Epidermal melanocyte (primary cell): ENCODE measurements at regions not wholly inside any gene's neighbourhood (a gene's known extent, or its start where the extent isn't known, plus 50 kb on each side); places are given as distances from the start of the nearest gene placed in this dataset.

Experiments used
- DNase-seq: peaks from one replicate; pipeline ENCODE4 v3.0.0; 2011; ENCODE audit warnings: low spot score; ENCODE audit not compliant: insufficient read length

DNA sequence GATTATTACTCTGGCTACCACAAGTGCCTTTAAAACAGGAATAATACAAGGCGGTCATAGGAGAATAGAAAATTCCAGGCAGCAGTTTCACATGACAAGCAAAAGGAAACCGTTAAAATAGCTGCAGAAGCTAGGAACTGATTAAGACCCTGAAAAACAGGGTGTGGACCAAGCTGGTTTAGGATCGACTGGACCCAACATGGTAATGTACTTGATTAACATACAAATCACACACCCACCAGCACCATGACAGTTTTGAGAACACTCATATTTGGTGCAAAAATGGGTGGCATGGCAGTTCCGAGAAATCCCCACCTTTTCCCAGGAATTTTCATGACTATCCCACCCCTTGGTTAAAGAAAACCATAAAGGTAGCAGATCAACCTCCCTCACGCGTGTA, 51.9 kb upstream of the TMEM163 start:
- no peak for DNase-seq

DNA sequence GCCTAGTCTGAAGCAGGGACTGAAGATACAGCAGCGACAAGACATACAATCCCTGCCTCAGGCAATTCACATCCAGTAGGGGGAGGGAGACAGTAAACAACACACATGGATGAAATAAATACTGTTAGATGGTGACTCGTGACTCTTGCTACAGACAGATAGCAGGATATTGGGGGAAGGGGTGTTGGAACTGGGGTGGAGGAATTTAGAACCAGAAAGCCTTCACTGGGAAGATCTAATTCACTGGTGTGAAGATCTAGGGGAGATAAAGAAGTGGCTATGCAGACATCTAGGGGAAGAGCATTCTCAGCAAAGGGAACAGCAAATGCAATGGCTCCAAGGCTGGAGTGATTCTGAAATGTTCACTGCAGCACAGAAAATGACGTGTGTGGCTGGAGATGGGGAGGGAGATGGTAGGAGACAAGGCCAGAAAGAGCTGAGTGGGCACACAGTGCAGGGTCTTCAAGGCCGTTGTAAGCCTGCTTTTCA, 52.6 kb upstream of the TMEM163 start:
- peak; percentile 33 for DNase-seq

DNA sequence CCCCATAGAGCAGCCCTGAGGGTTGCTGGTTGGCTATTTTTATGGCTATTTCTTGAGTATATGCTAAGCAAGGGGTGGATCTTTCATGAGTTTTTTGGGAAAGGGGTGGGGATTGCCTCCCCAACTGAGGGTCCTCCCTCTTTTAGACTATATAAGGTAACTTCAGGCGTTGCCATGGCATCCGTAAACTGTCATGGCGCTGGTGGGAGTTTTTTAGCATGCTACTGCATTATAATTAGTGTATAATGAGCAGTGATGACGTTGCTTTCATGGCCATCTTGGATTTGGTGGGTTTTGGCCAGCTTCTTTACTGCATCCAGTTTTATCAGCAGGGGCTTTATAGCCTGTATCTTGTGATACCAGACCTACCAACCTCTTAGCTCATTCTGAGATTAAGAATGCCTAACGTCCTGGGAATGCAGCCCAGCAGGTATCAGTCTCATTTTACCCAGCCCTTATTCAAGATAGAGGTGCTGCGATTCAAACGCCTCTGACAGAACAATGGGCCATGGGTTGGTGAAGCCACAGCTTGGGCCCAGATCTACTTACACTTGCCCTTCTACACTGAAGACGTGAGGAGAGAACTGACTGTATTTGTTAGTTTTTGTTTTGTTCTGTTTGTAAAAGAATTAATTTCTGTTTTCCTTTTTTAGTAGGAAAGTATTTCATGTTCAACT, 53.8 kb upstream of the TMEM163 start:
- no peak for DNase-seq

DNA sequence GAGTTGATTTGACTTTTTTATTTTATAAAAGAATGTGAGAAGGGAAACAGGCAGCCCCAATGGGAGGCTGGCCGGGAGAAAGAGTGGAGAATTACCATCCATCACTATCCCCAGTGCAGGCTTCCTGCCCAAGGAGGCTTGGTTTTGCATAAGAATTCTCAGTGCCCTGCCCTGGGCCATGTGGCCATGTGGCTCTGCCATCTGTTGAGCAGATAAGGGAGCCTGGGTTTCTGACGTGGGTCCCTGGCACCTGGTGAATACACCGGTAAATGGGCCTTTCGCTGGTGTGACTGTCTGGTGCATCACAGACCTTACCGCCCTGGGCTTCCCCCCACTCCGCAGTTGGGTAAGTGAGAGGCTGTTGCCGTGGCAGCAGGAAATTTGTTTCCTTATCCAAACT, 54.5 kb upstream of the TMEM163 start:
- no peak for DNase-seq

DNA sequence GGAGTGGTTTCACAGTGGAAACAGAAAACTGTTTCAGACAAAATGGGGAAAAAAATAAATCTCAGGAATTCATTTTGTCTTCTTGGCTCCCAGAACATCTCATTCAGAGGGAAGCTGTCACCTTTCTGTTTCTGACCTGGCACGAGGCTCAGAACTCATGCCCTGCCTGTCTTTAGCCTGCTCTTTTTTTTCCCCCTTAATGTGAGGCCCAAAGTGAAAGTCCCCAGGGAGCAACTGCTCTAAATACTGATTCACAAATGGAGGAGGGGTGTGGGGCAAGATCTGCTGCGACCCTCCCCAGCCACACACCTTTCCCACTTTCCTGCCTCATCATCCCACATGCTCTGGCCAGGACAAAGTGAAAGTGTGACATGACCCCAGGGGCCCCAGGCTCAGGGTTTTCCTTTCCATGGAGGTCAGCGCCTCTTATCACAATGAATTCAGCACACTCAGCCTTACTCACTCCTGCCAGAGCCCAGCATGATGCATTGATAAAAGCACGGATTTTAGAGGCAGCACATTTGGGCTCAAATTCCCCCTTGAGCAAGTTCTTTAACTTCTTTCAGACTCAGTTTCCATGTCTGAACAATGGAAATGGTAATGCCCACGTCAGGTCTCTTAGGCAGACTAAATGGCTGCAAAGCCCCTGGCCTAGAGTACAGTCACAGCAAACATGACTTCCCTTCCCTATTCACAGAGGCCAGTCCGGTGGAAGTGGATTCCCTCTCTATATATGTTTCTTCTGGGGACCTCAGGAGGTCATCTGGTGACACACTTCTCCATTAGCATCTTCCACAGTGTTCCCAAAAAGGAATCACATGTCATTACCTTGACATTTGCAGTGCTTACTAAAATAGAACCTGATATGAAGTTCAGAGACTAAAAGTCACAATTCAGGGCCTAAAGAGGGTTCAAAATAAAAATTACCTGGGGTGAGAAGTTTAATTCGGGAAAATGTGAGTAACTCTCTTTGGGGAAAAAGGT, 55.3 kb upstream of the TMEM163 start:
- DNase-seq = no peak

DNA sequence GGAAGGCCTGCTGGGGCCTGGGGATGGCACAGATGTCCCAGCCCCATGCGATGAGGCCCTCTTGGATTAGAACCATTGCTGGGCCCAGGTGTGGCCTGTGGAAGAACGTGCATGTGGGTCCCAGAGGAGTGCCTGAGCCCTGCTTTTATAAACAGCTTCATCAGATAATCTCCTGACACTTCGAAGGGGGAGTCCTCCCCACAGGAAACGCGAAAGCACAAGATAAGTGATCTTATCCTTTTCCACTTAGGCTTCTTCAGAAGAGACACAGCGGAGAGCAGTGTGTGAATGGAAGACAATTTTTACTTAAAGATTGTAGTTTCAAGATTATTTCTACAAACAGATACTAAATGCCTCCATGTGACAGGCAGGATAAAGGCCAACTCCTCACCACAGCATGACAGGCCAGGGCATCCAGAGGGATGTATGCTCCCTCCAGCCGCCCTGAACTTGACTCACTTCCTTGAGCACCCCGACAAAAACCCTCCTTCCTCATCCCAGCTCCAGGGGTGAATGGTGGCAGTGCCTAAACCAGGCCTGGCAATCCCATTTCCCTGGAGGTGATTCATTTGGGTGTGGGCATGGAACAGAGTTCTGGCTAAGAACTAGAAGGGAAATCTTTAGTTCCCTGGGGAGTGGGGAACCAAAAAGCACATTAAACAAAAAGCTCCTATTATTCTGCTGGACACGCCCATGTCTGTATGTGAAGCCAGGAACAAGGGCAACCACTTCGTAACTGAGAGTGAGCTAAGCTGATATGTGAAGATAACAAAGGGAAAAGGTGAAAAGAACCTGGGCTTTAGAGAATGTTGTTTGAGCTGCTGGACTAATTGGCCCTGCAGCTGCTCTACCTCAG, 56.2 kb upstream of the TMEM163 start:
- DNase-seq = no peak

GRCh38 chr2:134776836-134777235, 58.0 kb upstream of the TMEM163 start:
- no peak for DNase-seq

- no peak for DNase-seq
Measured at GRCh38 chr2:134777593-134777992, 58.8 kb upstream of the TMEM163 start.

DNA sequence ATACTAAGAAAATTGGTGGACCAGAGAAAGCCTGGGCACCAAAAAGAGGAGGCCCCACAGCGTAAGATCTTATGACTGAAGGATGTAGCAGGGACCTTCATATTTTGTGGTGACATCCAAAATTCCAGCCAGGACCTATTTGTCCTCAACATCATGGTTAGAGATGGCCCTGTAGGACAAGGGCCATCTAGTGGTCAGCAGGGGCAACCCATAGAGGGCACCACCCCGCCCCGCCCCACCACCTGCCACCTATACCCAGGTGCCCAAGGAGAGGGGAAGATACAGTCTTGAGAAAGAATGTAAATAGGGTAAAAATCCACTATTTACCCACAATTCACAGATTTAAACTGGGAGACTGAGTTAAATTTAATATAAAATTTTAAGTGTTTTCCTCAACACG, 59.6 kb upstream of the TMEM163 start:
- no peak for DNase-seq

- no peak for DNase-seq
Measured at GRCh38 chr2:134780972-134781371, 57.4 kb upstream of the ACMSD start.

- DNase-seq = no peak
Measured at GRCh38 chr2:134782107-134782506, 56.3 kb upstream of the ACMSD start.

DNA sequence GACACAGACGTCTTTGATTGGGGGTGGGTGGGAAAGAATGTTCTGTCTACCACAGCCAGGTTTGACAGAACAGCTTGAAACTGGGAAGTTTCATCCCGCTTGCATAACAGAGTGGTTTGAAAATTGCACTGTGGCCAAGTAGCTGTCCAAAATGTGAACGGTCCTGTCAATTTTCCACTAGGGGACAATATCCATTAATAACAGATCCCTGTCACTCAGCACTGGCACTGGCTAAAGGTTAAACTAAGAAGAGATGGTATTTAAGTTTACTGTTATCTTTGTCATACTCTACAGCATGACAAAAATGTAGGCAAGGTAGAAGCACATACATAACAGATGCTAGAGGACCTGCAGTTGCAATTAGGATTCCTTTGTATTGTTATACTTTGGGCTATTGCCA, 55.6 kb upstream of the ACMSD start:
- peak; percentile 24 for DNase-seq

GRCh38 chr2:134783912-134784311, 54.5 kb upstream of the ACMSD start:
- DNase-seq = no peak

GRCh38 chr2:134785659-134786430, 52.6 kb upstream of the ACMSD start:
- no peak for DNase-seq

DNA sequence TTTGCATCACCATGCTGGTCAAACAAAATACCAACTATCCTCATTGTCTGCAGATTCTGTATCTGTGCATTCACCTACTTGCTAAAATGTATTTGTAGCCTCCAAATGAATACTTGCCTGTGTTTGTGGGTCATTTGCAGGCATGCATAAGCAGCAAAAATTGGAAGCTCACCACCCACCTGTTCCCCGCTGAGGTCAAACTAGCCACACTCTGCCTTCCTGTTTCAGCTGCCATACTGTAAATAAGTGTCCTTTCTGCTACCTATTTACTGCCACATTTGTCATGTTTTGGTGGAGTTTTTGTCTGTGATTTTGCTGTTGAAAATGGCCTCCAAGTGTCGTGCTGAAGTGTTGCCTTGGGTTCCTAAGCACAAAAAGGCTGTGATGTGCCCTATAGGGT, 50.0 kb upstream of the ACMSD start:
- DNase-seq = no peak
